Neuronal stem cell (in vitro differentiated cells): ENCODE measurements at regions not wholly inside any gene's neighbourhood (a gene's known extent, or its start where the extent isn't known, plus 50 kb on each side); places are given as distances from the start of the nearest gene placed in this dataset.

ENCODE experiments used
- DNase-seq: peaks from one replicate; pipeline ENCODE4 v3.0.0-alpha.2; 2013; ENCODE audit warnings: low spot score
- H2AFZ ChIP-seq: one replicate; pipeline ENCODE4 v1.6.1; 2013; ENCODE audit warnings: mild to moderate bottlenecking, low read length, inconsistent platforms
- H2AK5ac ChIP-seq: 2 replicates; pipeline ENCODE4 v1.6.1; 2013; ENCODE audit warnings: low read depth, mild to moderate bottlenecking, inconsistent platforms, low read length, moderate library complexity, mixed read lengths
- H2BK120ac ChIP-seq: 2 replicates; pipeline ENCODE4 v1.6.1; 2013; ENCODE audit warnings: low read depth, mild to moderate bottlenecking, inconsistent platforms, low read length, moderate library complexity, mixed read lengths
- H2BK12ac ChIP-seq: one replicate; pipeline ENCODE4 v1.6.1; 2013; ENCODE audit warnings: low read length, inconsistent platforms
- H2BK15ac ChIP-seq: 2 replicates; pipeline ENCODE4 v1.6.1; 2013; ENCODE audit warnings: mild to moderate bottlenecking, low read length, inconsistent platforms, mixed read lengths
- H2BK5ac ChIP-seq: one replicate; pipeline ENCODE4 v1.6.1; 2013; ENCODE audit warnings: inconsistent platforms, mild to moderate bottlenecking, low read length, moderate library complexity
- H3K14ac ChIP-seq: one replicate; pipeline ENCODE4 v1.6.1; 2013; ENCODE audit warnings: low read length, inconsistent platforms
- H3K18ac ChIP-seq: 2 replicates; pipeline ENCODE4 v1.6.1; 2013; ENCODE audit warnings: low read length, inconsistent platforms
- H3K23ac ChIP-seq: 2 replicates; pipeline ENCODE4 v1.6.1; 2013; ENCODE audit warnings: low read depth, mild to moderate bottlenecking, mixed read lengths, low read length, inconsistent platforms; ENCODE audit not compliant: poor library complexity
- H3K27ac ChIP-seq: replicated peaks from 3 replicates; pipeline ENCODE4 v1.5.1; 2013; ENCODE audit warnings: low read length, inconsistent platforms
- H3K27me3 ChIP-seq, 3 experiments: 2 replicates each; pipeline ENCODE4 v1.6.1; 2013; ENCODE audit warnings: low read length in 3 of 3, mild to moderate bottlenecking in 2 of 3, inconsistent platforms in 1 of 3, low read depth in 1 of 3, mixed read lengths in 1 of 3, moderate library complexity in 1 of 3; ENCODE audit not compliant: control insufficient read depth in 3 of 3, insufficient read depth in 3 of 3
- H3K36me3 ChIP-seq, 2 donors: replicated peaks in 1 of 2; 2 replicates each; pipeline ENCODE4 v1.6.1; 2013; ENCODE audit warnings: low read length in 2 of 2; ENCODE audit not compliant: control insufficient read depth in 2 of 2, insufficient read depth in 2 of 2
- H3K4ac ChIP-seq: 2 replicates; pipeline ENCODE4 v1.6.1; 2013; ENCODE audit warnings: inconsistent platforms, mild to moderate bottlenecking, low read length, moderate library complexity
- H3K4me1 ChIP-seq, 2 donors: 1 replicate in 1 of 2; 2 replicates in 1 of 2; pipeline ENCODE4 v1.6.1; 2013; ENCODE audit warnings: low read length in 2 of 2, low read depth in 1 of 2; ENCODE audit not compliant: control insufficient read depth in 2 of 2, insufficient read depth in 1 of 2
- H3K4me2 ChIP-seq: one replicate; pipeline ENCODE4 v1.6.1; 2013; ENCODE audit warnings: mild to moderate bottlenecking, low read length, inconsistent platforms; ENCODE audit not compliant: insufficient read depth, poor library complexity, severe bottlenecking
- H3K4me3 ChIP-seq, 2 donors: 2 replicates each; pipeline ENCODE4 v1.5.1; 2013; ENCODE audit warnings: low read length in 2 of 2, mild to moderate bottlenecking in 2 of 2, inconsistent platforms in 1 of 2, moderate library complexity in 1 of 2
- H3K79me1 ChIP-seq: one replicate; pipeline ENCODE4 v1.6.1; 2013; ENCODE audit warnings: low read depth, mild to moderate bottlenecking, inconsistent platforms, low read length, moderate library complexity
- H3K9ac ChIP-seq: one replicate; pipeline ENCODE4 v1.6.1; 2013; ENCODE audit warnings: mild to moderate bottlenecking, low read depth, low read length, inconsistent platforms; ENCODE audit not compliant: poor library complexity
- H3K9me3 ChIP-seq, 2 donors: replicated peaks in 1 of 2; 2 replicates each; pipeline versions ENCODE3 to v1.6.1; 2013; ENCODE audit warnings: low read length in 2 of 2, mild to moderate bottlenecking in 2 of 2, inconsistent platforms in 1 of 2, low read depth in 1 of 2, mixed read lengths in 1 of 2, moderate library complexity in 1 of 2; ENCODE audit not compliant: control insufficient read depth in 2 of 2, insufficient read depth in 1 of 2
- H4K8ac ChIP-seq: one replicate; pipeline ENCODE4 v1.6.1; 2013; ENCODE audit warnings: low read depth, mild to moderate bottlenecking, inconsistent platforms, low read length, moderate library complexity
- H4K91ac ChIP-seq: one replicate; pipeline ENCODE4 v1.6.1; 2013; ENCODE audit warnings: low read length, low read depth, mild to moderate bottlenecking, inconsistent platforms; ENCODE audit not compliant: poor library complexity
- WGBS, 2 donors: extraction: QIAGEN DNeasy Blood & Tissue Kit; methylation state at CpG; one replicate each; pipeline ENCODE4 v1.1.7; 2013; ENCODE audit warnings: missing lambda C conversion rate in 2 of 2, mixed read lengths in 1 of 2; ENCODE audit not compliant: insufficient read length in 2 of 2, insufficient replicate concordance in 1 of 2; ENCODE audit errors: extremely low coverage in 2 of 2; 5-methylcytosine and 5-hydroxymethylcytosine counted together

DNA sequence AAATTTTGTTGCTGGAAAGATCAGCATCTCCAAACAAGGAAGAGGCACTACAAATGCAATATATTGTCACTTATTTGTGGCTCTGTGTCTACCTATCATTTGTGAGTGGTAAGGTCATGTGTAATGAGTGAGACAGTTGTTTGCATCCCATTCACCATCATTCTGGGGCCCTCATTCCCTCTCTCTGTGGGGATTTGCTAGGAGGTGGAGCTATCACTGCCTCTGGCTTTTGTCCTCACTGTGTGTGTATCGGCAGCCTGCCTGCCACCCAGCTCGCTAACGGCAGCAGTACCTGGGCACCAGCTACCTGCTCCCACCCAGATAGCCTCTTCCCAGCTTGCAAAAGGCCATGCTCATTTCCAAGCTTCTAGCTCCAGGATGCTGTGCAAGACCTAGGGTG lies 379.2 kb upstream of the ZFHX3 start:
- H3K4ac ChIP-seq, result no peak overlapping the region
- peaks cover 5 to 9% of the 10 kb centered on the region in 2 donors for H3K4me1 ChIP-seq
- H4K8ac ChIP-seq, result no peak overlapping the region
- H3K36me3 ChIP-seq, result no peaks in the 10 kb centered on the region
- H3K18ac ChIP-seq, result no peak overlapping the region
- WGBS, 2 donors, result no CpG with 5 or more reads among the region's 3 CpGs
- H3K4me3 ChIP-seq, result no peak overlapping the region
- H2BK15ac ChIP-seq, result no peak overlapping the region
- H3K23ac ChIP-seq, result no peak overlapping the region
- H2AK5ac ChIP-seq, result no peak overlapping the region
- peak overlapping the region; percentile 39 for H2AFZ ChIP-seq
- no peak overlapping the region for H3K9ac ChIP-seq
- H3K27ac ChIP-seq, result no peak overlapping the region
- H2BK12ac ChIP-seq, result no peak overlapping the region
- no peak overlapping the region for H3K4me2 ChIP-seq
- no peak overlapping the region for H3K14ac ChIP-seq
- H3K9me3 ChIP-seq, result no peaks in the 10 kb centered on the region
- DNase-seq, result no peak
- H3K27me3 ChIP-seq, result no peaks in the 10 kb centered on the region
- H4K91ac ChIP-seq, result no peak overlapping the region
- H3K79me1 ChIP-seq, result no peaks in the 10 kb centered on the region
- no peak overlapping the region for H2BK5ac ChIP-seq
- H2BK120ac ChIP-seq, result no peak overlapping the region

DNA sequence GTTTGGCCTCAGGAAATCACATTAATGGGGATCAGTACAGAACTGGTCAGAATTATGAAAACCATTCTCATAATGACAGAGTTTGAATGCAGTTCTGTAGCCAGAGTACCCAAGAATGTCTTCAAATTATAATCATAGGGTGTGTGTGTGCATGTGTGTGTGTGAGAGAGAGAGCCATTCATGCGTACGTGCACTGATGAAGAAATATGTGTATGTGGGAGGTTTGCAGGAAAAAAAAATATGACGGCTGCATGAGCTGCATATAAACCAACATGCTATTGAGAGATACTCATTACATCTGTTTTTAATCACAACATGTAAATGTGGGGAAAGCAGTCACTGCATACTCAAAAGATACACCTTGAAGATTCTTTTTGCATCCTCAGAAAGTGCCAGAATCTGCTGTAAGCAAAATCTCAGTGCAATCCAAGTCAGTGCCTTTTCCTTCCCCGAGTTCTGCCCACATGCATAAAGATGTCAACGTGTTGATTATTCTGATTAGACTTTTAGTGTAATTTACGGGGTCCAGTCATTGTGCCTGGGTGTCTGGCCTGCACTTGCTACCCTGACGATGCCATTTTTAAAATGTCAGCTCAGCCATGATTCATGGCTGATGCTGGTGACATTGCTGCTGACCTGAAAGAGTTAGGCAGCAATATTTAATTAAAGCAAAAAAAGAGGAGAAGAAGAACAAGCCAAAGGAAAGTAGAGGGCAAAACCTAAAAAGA lies 378.7 kb upstream of the ZFHX3 start:
- no peak overlapping the region for H3K4me2 ChIP-seq
- no peak overlapping the region for H2BK5ac ChIP-seq
- no peaks in the 10 kb centered on the region for H3K27me3 ChIP-seq
- no peak overlapping the region for H4K91ac ChIP-seq
- no peak overlapping the region for H3K18ac ChIP-seq
- H2AK5ac ChIP-seq, result no peak overlapping the region
- H3K4me1 ChIP-seq, result peaks cover 5 to 9% of the 10 kb centered on the region in 2 donors
- no peaks in the 10 kb centered on the region for H3K9me3 ChIP-seq
- H3K23ac ChIP-seq, result no peak overlapping the region
- no CpG with 5 or more reads among the region's 7 CpGs for WGBS, 2 donors
- no peak overlapping the region for H4K8ac ChIP-seq
- H3K9ac ChIP-seq, result no peak overlapping the region
- H2BK15ac ChIP-seq, result no peak overlapping the region
- H3K4ac ChIP-seq, result no peak overlapping the region
- no peak overlapping the region for H2BK120ac ChIP-seq
- no peaks in the 10 kb centered on the region for H3K36me3 ChIP-seq
- no peak overlapping the region for H2AFZ ChIP-seq
- no peak overlapping the region for H3K14ac ChIP-seq
- H3K4me3 ChIP-seq, result no peak overlapping the region
- H3K79me1 ChIP-seq, result no peaks in the 10 kb centered on the region
- no peak for DNase-seq
- H3K27ac ChIP-seq, result no peak overlapping the region
- H2BK12ac ChIP-seq, result no peak overlapping the region

GRCh38 chr16:73420676-73421075 lies 372.7 kb upstream of the ZFHX3 start:
- H2AFZ ChIP-seq, result no peak overlapping the region
- no peak overlapping the region for H3K4me2 ChIP-seq
- H4K91ac ChIP-seq, result no peak overlapping the region
- no peak overlapping the region for H4K8ac ChIP-seq
- H2BK12ac ChIP-seq, result no peak overlapping the region
- H3K4ac ChIP-seq, result no peak overlapping the region
- H3K4me1 ChIP-seq, result no peaks in the 10 kb centered on the region
- no peaks in the 10 kb centered on the region for H3K79me1 ChIP-seq
- H2BK5ac ChIP-seq, result no peak overlapping the region
- no peak overlapping the region for H2AK5ac ChIP-seq
- no CpG with 5 or more reads among the region's 7 CpGs for WGBS, 2 donors
- DNase-seq, result no peak
- no peaks in the 10 kb centered on the region for H3K27me3 ChIP-seq
- H3K4me3 ChIP-seq, result no peak overlapping the region
- H2BK120ac ChIP-seq, result no peak overlapping the region
- no peak overlapping the region for H3K14ac ChIP-seq
- no peak overlapping the region for H3K9ac ChIP-seq
- no peaks in the 10 kb centered on the region for H3K36me3 ChIP-seq
- no peak overlapping the region for H3K18ac ChIP-seq
- no peak overlapping the region for H3K23ac ChIP-seq
- H3K9me3 ChIP-seq, result no peaks in the 10 kb centered on the region
- no peak overlapping the region for H3K27ac ChIP-seq
- H2BK15ac ChIP-seq, result no peak overlapping the region

DNA sequence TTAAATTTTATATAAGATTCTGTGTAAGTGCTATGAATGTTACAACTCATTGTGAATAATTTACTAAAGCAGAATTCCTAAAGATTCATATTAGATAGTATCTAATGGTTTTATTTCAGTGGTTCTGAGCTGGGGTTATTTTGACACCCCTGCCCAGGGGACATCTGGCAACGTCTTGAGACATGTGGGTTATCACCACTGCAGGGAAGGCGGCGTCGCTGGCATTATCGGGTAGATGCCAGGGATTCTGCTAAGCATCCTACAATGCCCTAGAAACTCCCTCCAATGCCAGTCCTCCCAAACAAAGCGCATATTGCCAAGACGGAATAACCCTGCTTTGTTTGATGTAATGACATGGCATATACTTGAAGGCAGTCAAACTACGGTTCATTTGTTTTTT lies 372.3 kb upstream of the ZFHX3 start:
- no peak overlapping the region for H2BK15ac ChIP-seq
- H3K79me1 ChIP-seq, result no peaks in the 10 kb centered on the region
- H2BK12ac ChIP-seq, result no peak overlapping the region
- WGBS, 2 donors, result no CpG with 5 or more reads among the region's 8 CpGs
- H3K14ac ChIP-seq, result no peak overlapping the region
- no peak overlapping the region for H2AK5ac ChIP-seq
- H3K36me3 ChIP-seq, result no peaks in the 10 kb centered on the region
- H3K18ac ChIP-seq, result no peak overlapping the region
- H3K4me2 ChIP-seq, result no peak overlapping the region
- no peak overlapping the region for H2BK120ac ChIP-seq
- H4K8ac ChIP-seq, result no peak overlapping the region
- no peak overlapping the region for H2BK5ac ChIP-seq
- H4K91ac ChIP-seq, result no peak overlapping the region
- no peak overlapping the region for H3K27ac ChIP-seq
- no peak overlapping the region for H3K9ac ChIP-seq
- H3K9me3 ChIP-seq, result no peaks in the 10 kb centered on the region
- H3K4me3 ChIP-seq, result no peak overlapping the region
- H3K23ac ChIP-seq, result no peak overlapping the region
- H3K4me1 ChIP-seq, result no peaks in the 10 kb centered on the region
- H3K4ac ChIP-seq, result no peak overlapping the region
- no peak for DNase-seq
- no peak overlapping the region for H2AFZ ChIP-seq
- H3K27me3 ChIP-seq, result no peaks in the 10 kb centered on the region
